GM12892 (cell line): ENCODE measurements at regions not wholly inside any gene's neighbourhood (a gene's known extent, or its start where the extent isn't known, plus 50 kb on each side); places are given as distances from the start of the nearest gene placed in this dataset.

Experiments
- POLR2A ChIP-seq: IDR thresholded peaks from 2 replicates; pipeline ENCODE4 v1.6.1; 2011; ENCODE audit warnings: low read depth, low read length, control low read depth
- POLR2AphosphoS5 ChIP-seq: IDR thresholded peaks from 2 replicates; pipeline ENCODE4 v1.6.1; 2011; ENCODE audit warnings: low read depth, low read length, control low read depth
- TAF1 ChIP-seq: IDR thresholded peaks from 2 replicates; pipeline ENCODE4 v1.6.1; 2011; ENCODE audit warnings: low read depth, mild to moderate bottlenecking, control low read depth, low read length, borderline replicate concordance

- no peak for TF ChIP-seq POLR2AphosphoS5
- TF ChIP-seq POLR2A = no peak
- TF ChIP-seq TAF1 = no peak
These were observed 283.9 kb downstream of the NR2F1-AS1 start for GRCh38 chr5:93297116-93297515.
